HG03469 (cell line): ENCODE measurements at regions not wholly inside any gene's neighbourhood (a gene's known extent, or its start where the extent isn't known, plus 50 kb on each side); places are given as distances from the start of the nearest gene placed in this dataset.

ENCODE experiments used
- ATAC-seq: cut with Tn5 transposase; IDR thresholded peaks from one replicate; pipeline ENCODE4 v1.9.1; 2021; ENCODE audit warnings: mild to moderate bottlenecking, moderate library complexity, moderate number of reproducible peaks; ENCODE audit not compliant: unreplicated experiment

- ATAC-seq: no peak
Measured at GRCh38 chrX:68998716-68999115, 166.5 kb downstream of the PJA1 start.

GRCh38 chrX:68997911-68998310 is 167.3 kb downstream of the PJA1 start:
- ATAC-seq: no peak

GRCh38 chrX:68997511-68997910 is 167.7 kb downstream of the PJA1 start:
- no peak for ATAC-seq

GRCh38 chrX:68995780-68996551 is 167.1 kb downstream of the EFNB1 start:
- no peak for ATAC-seq

- ATAC-seq: no peak
Measured at GRCh38 chrX:68995386-68995779, 166.6 kb downstream of the EFNB1 start.

GRCh38 chrX:68994891-68995255 is 166.1 kb downstream of the EFNB1 start:
- no peak for ATAC-seq

- ATAC-seq: no peak
Measured at GRCh38 chrX:68994135-68994890, 165.5 kb downstream of the EFNB1 start.

GRCh38 chrX:68992821-68993397 is 164.1 kb downstream of the EFNB1 start:
- no peak for ATAC-seq

- ATAC-seq: no peak
Measured at GRCh38 chrX:68991691-68992345, 163.0 kb downstream of the EFNB1 start.

GRCh38 chrX:68990948-68991347 is 162.1 kb downstream of the EFNB1 start:
- ATAC-seq: no peak

- ATAC-seq: no peak
Measured at GRCh38 chrX:68989865-68990606, 161.2 kb downstream of the EFNB1 start.

GRCh38 chrX:68989456-68989855 is 160.6 kb downstream of the EFNB1 start:
- ATAC-seq: no peak

- ATAC-seq: no peak
Measured at GRCh38 chrX:68988865-68989264, 160.0 kb downstream of the EFNB1 start.

- ATAC-seq: no peak
Measured at GRCh38 chrX:68985135-68985755, 156.4 kb downstream of the EFNB1 start.

GRCh38 chrX:68983004-68983857 is 154.4 kb downstream of the EFNB1 start:
- no peak for ATAC-seq

- ATAC-seq: no peak
Measured at GRCh38 chrX:68982476-68982875, 153.7 kb downstream of the EFNB1 start.

- ATAC-seq: no peak
Measured at GRCh38 chrX:68980906-68981616, 152.2 kb downstream of the EFNB1 start.

- no peak for ATAC-seq
Measured at GRCh38 chrX:68978655-68979054, 149.8 kb downstream of the EFNB1 start.

- no peak for ATAC-seq
Measured at GRCh38 chrX:68978255-68978654, 149.4 kb downstream of the EFNB1 start.
